ENCODE measurements at regions not wholly inside any gene's neighbourhood (a gene's known extent, or its start where the extent isn't known, plus 50 kb on each side); places are given as distances from the start of the nearest gene placed in this dataset.

DNA sequence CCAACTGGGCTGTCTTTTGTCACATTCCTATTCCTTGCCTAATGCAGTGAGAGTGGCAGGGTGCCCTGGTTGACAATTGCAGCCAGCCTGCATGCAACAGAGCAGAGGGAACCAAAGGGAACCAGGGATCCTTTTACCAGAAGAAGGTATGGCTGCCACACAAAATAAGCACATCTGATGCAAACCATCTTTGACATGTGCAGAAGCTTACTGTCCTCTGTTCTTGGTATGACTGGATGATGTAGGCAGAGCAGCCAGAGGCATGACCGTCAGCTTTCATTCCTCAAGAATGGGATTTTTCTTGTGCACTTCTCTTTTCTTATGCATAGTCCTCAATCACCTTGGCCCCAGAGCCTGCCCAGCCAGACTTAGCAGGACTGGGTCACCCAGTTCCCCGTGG is 116.1 kb downstream of the UQCRFS1 start:
- no peak for DNase-seq (ENCODE audit: low spot score)

DNA sequence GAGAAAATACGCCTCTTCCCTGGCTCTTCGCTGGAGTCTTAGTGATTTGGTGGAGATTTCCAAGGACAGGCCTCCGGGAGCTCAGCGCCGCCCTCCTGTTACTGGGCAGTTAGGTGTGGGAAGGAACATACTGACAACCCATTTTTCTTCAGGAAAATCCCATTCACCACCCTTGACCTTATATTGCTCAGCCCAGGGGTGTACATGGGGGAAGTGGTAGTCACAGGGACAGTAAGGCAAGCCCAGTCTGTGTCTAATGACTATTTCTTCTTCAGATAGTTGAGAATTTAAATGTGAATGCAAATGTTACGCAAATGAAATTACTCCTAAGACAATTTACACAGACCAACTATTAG is 119.4 kb downstream of the UQCRFS1 start:
- DNase-seq (ENCODE audit: low spot score): no peak

DNA sequence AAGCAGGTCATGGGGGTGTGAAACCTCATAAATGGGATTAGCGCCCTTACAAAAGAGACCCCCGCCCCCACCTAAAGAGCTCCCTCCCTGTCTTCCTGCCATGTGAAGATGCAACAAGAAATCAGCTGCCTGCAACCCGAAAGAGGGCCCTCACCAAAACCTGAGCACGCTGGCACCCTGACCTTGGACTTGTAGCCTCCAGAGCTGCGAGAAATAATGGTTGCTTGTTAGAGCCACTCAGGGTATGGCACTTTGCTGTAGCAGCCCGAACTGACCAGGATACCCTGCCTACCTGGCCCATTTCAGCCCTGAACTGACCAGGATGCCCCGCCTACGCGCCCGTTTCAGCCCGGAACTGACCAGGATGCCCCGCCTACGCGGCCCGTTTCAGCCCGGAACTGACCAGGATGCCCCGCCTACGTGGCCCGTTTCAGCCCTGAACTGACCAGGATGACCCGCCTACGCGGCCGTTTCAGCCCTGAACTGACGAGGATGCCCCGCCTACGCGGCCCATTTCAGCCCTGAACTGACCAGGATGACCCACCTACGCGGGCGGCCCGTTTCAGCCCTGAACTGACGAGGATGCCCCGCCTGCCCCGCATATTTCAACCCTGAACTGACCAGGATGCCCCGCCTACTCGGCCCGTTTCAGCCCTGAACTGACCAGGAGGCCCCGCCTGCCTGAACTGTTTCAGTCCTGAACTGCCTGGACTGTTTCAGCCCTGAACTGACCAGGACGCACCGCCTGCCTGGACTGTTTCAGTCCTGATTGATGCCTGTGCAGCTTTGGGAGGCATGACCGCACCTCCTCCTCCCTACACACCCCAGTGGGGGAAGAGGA is 120.0 kb downstream of the UQCRFS1 start:
- no peak for DNase-seq (ENCODE audit: low spot score)

DNA sequence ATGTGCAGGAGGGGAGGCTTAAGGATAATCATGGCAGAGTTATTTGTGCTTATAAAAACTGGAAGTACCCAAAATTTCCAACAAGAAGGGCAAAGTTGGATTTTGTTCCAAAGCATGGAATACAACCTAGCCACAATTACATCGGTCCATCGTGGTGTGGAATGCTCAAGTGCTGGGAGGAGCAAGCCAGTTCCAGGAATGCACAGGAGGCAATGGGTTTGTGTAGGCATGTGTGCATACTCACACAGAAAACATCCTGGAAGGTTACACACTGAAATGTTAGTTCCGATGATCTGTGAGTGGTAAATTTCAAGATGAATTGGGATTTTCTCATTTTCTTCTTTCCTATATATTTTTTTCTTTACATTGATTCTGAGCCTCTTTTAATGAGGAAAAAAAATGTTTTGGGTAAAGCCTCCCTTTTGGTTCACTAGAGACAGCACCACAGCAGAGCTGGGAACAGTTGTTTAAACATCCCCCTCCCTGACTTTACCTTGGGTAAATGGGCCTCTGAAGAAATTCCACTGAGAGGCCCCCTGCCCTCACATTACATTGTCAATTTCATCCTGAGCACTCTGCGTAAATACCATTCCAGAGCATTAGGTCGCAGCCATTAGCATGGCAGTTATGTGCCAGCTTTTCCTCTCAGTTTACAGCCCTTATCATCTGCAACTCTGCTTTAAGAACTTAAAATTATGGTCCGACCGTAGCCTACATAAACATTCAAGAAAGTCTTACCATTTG is 122.0 kb downstream of the UQCRFS1 start:
- no peak for DNase-seq (ENCODE audit: low spot score)

DNA sequence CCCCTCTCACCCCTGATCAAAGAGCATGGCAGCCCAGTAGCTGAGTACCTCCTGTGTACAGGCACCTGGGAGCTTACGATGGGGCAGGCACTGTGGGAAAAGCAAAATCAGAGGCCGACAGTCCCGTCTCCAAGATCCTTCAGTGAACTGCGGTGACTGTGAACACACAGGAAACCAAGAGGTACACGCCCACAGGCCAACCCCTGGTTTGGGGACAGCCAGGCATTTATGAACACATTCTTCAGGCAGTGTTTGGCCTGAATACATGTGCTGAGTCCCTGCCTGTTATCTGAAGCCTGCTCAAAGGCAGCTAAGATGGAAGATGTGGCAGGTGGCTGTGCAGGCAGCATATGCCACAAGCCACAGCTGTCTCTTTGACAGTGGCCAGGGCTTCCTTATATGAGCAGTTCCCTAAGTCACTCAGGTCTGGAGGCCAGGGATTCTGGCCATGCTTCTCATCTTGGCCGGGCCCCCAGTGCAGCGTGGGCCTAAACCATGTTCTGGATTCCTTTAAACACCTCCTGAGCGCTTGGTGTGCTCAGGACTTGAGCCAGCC is 123.6 kb downstream of the UQCRFS1 start:
- no peak for DNase-seq (ENCODE audit: low spot score)

DNA sequence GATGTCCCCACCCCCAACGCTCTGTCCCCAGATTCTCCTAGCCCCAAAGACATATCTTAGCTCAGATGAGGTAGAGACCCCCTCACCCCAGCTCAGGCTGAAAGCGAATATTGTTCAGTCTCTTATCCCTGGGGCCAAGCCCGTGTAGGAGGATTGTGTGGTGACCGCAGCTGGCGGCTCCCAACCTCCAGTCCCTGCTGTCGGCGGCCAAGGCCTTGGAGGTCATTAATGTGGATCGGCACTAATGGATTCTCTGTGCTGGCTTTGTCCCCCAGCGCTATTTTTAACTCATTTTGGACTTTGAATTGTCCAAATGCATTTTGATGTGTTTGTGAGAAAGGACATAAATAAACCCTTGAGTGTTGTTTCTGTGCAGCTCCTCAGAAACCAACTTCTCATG is 124.2 kb downstream of the UQCRFS1 start:
- DNase-seq (ENCODE audit: low spot score): no peak

DNA sequence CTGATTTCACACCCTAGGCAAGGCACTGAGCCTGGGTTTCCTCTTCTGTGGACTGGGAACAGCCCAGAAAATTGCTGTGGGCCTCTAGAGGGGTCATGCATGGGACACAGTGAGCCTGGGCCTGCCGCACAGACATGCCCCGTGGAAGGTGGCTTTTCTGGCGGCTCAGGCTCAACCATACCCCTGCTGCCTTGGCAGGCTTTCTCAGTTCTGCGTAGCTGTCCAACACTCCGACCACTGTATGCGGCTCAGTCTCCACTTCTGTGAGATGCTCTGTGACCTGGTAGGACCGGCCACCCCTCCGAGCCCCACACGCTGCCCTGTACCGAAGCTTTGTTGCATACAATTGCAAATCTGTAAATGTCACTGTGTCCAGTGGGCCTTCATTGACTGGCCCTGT is 126.3 kb downstream of the UQCRFS1 start:
- DNase-seq (ENCODE audit: low spot score): no peak

DNA sequence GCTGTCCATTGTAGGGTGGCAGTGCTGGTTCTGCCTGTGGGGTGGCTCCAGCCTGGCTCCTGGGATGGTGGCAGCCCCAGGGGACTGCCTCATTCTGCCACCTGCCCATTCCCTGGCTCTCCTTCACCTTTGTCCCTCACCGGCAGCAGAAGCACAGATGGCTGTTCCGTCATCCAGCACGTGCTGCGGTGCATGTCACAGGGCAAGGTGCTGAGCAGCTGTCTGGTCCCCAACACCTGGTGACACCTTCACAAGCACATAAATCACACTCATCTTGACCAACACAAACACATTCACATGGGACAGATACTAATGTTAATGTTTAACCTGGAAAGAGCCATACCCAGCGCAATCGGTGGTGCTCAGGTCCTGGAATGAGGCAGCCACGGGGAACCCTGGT is 126.8 kb downstream of the UQCRFS1 start:
- DNase-seq (ENCODE audit: low spot score): no peak

DNA sequence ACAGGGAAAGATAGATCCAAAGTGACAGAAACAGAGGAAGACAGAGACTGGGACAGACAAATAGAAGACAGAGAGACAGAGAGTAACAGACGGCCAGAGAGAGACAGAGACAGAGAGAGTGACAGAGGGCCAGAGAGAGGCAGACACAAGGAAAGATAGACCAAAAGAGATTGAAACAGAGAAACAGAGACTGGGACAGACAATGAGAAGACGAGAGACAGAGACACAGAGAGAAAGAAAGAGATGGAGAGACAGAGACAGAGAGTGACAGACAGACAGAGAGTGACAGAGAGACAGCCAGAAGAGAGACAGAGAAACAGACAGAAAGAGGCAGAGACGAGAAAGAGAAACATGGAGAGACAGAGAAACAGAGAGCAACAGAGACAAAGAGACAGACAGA is 127.3 kb downstream of the UQCRFS1 start:
- no peak for DNase-seq (ENCODE audit: low spot score)

DNA sequence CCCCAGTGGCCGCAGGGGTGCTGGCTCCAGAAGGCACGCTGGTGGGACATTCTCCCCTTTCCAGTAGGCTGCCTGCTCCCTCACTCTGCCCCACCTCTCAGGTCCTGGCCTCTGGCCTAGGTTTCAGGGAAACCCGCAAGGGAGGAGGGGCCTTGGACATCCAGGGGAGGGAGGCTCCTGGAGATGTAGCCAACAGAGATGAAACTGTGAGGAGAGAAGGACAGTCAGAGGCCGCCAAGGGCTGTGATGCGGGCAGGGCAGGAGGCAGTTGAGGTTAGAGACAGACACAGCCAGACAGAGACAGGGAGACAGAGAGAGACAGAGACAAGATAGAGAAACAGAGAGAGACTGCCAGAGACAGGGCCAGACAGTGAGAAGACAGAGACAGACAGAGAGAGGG is 127.7 kb downstream of the UQCRFS1 start:
- DNase-seq (ENCODE audit: low spot score): no peak

DNA sequence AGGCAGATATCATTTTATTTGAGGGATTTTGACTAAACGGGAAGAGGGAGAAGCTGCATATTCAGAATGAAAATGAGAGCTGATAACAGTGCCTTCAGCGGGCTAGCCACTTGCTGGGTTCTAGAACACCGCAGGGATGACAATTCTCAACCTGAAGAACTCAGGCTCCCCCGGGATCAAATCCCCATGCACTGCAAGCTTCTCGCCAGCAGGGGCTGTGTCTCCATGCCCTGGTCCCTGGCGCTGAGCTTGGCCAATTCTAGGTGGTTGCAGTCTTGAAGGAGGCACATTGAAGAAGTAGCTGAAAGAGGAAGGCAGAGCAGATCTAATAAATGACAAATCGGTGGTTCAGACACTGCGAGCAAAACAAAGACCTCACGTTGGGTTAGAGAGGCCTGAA is 128.7 kb downstream of the UQCRFS1 start:
- DNase-seq (ENCODE audit: low spot score): peak; percentile 62

DNA sequence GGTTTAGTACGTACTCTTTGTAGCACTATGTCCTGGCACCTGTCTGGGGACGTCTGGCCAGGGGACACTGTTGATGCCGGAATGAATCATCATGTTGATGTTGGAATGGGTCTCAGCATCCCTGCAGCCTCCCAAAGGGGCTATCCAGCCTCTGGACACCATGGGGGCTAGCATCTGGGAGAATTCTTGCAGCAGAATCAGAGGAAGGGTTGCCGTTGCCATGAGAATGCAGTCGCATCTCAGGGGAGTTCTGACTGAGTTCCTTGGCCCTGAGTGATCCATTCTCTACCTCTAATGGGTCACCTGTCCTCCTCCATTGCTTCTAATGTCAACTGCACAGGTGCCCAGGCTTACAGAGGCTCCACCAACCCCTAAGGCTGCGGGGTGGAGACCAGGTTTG is 129.1 kb downstream of the UQCRFS1 start:
- DNase-seq (ENCODE audit: low spot score): no peak

DNA sequence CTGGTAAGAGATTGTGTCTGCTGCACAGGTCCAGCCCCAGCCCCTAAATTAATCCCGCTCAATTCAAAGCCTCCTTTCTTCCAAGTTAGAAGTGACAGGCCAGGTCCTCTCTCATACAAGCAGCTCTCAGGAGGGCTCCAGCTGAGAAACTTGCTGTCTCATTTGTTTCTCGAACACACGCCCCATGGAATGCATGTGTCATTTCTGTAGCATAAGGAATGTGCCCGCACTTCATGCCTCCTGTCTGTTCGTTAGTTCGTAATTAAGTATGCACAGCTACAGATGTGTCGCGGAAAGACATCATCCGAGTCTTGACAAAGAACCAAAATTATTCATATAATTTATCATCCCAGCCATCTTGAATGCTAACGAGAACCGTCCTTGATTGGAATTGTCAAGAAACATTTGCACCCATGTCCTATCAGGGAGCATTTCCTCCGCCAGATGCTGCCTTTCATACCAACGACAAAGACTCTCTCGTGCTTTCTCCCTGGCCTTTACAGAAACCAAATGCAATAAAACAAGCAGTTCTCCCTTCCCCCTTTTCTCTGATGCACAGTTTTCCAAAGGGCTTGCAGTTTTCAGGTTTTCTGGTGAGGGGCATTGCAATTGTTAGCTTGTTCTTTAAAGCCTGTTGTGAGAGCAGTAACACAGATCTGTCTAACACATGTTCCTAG is 133.5 kb downstream of the UQCRFS1 start:
- DNase-seq (ENCODE audit: low spot score): no peak

DNA sequence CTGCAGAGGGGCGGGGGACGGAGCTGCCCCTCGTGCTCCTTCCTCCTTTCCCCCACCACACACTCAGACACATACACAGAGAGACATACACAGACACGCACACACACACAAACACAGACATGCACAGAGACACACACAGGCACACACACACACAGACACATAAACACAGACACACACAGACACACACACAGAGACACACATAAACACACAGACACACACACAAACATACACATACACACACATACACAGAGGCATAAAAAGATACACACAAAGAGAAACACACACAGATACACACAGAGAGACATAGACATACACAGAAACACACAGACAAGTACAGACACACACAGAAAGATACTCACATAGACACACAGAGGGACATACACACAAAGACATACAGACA is 136.0 kb downstream of the UQCRFS1 start:
- no peak for DNase-seq (ENCODE audit: low spot score)

DNA sequence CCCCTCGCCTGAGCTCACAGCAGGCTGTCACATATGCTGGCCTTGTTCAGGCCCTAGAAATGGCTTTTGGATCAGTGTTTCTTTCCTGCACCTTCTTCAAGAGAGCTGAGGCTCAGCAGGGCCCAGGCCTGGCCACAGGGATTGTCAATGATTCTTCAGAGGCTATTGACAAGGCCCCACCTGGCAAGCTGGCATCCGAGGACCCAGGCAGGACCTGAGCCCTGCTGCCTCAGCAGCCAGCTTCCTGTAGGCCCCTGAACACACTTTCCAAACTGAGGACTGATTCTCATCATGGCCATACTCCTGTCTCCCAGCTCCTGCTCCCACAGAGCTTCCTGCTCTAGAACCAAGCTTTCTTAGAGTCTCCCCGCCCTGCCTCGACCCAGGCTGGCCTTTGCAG is 136.8 kb downstream of the UQCRFS1 start:
- DNase-seq (ENCODE audit: low spot score): no peak

DNA sequence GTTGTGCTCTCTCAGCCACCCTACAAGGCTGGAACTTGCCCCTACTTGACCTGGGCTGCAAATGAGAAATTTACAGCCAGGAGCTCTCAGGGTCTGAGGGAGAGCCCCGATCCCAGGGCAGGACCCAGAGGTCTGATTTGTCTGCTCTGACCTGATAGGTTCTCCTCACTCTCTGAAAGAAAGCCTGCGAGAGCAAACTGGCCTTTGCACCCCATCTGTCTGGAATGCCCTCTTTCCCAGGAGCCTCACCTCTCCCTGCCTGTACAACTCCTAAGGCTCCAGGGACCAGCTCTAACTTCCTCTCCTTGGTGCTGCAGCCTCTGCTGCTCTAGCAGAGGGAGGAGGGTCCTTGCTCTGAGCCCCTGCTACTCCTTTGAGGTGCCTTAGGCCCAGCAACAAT is 137.8 kb downstream of the UQCRFS1 start:
- no peak for DNase-seq (ENCODE audit: low spot score)

DNA sequence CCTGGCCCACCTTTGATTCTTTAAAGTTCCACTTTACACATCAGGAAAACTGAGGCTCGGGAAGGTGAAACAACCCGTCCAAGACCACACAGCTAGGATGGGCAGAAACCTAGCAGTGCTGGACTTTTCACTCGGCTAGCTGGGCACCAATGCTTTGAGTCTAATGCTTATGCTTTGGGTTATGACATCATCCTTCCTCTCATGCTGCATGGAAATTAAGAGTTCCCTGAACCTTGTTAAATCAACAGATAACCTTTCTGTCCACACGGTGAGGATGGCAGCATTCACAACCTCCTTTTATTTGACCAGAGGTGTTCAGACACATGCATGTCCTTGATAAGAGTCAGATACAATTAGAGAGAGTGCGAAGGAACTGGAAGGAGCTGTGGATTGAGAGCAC is 138.4 kb downstream of the UQCRFS1 start:
- no peak for DNase-seq (ENCODE audit: low spot score)

DNA sequence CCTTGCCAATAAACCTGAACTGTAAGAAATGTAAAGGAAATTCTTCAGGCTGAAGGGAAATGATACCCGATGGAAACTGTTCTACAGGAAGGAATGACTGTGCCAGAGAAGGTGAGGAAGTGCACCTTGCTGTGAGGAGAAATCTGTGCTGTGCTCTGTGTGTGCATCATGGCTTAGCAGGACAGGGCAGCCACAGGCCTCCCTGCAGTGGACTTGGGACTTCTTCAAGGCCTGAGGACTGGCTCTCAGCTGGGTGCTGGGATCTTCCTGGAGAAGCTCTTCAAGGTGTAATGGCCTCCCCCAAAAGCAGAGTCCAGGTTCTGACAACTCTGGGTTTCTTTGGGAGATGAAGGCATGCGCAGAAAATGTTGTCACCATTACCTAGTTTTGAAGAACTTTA is 145.1 kb downstream of the UQCRFS1 start:
- no peak for DNase-seq (ENCODE audit: low spot score)

DNA sequence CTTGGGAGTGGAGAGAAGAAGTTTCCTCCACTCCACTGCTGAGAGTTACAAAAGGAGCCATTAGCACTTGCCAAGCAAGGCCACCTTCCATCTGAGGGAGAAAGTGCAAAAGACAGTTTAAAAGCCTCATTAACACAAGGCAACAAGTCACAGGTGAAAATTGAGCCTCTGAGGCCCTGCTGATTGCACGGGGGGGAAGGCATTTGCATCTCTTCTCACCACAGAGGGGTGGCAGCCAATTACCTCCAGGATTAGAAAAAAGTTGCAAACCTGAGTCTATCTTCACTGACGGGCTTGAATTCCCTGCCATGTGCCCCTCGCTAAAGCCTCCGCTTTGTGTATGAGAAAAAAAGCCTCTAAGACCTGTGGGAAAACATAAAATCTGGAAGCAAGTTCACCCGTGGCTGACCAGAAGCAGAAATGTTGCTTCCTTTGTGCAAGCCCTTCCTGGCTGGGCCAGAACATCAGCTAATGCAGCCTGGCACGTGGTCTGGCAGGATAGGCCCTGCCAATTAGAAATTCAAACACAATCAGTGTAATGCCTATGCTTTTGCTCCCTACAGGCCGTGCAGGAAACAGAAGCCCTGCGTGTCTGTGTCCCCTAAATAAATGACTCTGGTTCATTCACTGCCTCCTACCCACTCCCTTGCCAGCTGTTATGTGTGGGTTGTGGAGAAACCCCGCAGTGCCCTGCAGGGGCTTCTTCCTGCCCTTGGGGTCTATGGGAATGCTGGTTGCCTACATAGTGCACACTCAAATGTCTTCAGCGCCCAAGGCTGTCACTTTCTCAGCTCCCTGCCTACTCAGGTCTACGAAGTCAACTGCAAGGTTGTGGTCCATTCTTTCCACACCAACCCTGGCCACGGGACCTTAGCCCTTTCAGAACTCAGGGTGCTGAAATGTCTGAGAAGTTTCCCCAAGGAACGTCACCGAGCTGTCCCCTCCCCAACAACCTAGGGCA is 150.2 kb downstream of the UQCRFS1 start:
- no peak for DNase-seq (ENCODE audit: low spot score)

DNA sequence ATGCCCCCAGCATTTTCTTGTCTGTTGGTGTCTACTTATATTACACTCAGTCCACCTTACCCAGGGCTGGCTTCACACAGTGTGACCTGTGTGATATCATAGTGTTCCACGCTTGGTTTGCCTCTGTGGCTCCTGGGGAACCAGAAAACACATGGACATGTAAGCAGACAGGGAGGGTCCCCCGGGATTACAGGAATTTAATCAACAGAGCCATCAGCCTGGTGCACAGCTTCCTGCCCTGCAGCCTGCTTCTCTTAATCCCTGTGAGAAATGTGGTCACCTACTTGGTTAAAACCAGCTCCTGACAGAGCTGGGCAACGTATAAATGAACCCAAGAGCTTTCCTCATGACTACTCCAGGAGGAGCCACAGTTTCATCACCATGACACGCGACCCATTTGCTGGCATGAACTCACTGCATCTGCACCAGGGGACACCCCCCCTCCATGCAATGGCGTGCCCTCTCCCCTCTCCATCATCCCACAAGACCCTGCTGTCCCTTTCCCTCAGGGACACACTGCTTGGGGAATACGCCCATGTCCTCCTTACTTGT is 152.1 kb downstream of the UQCRFS1 start:
- DNase-seq (ENCODE audit: low spot score): no peak

DNA sequence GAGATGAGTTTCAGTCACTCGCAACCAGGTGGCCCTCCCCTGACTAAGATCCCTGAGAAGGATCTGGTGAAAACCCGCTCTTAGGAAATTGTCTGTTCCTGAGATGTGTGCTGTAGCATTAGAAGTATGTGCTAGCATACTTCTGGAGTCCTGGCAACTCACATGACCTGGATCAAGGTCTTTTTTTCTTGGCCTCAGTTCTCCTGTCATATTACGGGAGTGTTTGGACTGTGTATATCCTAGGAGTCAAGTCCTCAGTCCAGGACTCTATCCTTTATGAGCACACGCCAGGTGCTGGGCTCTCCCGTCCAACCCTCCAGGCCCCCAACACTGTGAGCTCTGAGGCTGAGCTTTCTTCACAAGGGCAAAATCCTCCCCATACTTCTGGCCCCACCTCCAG is 156.4 kb downstream of the UQCRFS1 start:
- no peak for DNase-seq (ENCODE audit: low spot score)
